ENCODE measurements at regions not wholly inside any gene's neighbourhood (a gene's known extent, or its start where the extent isn't known, plus 50 kb on each side); places are given as distances from the start of the nearest gene placed in this dataset.

DNA sequence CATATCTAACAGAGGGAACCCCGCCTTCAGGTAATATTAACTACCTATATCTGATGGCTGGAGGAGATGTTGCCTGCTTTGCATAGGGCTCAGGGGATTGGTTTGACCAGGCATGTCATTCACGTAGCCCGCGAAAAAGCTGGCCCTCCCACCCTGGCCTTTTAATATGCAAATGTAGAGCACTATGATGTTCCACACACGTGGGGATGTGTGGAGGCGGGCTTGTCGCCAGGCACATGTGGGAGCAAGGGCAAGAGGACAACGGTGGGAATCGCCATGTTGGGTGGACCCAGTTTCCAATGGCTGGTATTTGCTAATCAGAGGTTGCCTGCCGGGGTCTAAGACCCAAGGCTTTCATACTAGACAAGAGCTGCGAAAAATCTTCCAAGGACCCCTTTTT lies 469.8 kb downstream of the ZPLD1 start:
- TF ChIP-seq, protein P1, sequence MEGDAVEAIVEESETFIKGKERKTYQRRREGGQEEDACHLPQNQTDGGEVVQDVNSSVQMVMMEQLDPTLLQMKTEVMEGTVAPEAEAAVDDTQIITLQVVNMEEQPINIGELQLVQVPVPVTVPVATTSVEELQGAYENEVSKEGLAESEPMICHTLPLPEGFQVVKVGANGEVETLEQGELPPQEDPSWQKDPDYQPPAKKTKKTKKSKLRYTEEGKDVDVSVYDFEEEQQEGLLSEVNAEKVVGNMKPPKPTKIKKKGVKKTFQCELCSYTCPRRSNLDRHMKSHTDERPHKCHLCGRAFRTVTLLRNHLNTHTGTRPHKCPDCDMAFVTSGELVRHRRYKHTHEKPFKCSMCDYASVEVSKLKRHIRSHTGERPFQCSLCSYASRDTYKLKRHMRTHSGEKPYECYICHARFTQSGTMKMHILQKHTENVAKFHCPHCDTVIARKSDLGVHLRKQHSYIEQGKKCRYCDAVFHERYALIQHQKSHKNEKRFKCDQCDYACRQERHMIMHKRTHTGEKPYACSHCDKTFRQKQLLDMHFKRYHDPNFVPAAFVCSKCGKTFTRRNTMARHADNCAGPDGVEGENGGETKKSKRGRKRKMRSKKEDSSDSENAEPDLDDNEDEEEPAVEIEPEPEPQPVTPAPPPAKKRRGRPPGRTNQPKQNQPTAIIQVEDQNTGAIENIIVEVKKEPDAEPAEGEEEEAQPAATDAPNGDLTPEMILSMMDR (IDR thresholded peaks at IDR 0.05; ENCODE audit: control insufficient read depth, extremely low read depth, insufficient read depth): no peak
- no peak for DNase-seq (ENCODE audit: low read depth)

DNA sequence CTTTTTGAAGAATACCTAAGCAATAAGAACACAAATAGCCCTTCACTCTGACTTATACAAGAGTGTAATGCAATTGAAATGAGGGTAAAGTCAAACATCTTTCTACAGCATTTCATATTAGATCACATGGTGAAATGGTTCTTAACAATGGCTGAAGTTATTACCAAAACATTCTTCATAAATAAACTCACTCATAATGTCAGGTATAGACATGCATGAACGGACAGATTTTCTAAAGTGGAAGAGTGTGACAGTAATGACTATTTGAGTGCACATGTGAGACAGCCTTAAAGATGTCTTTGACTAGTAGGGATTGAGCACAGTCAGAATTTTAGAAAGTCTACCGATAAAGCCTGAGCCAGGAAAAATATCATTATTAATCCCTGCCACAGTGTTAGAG lies 471.0 kb downstream of the ZPLD1 start:
- TF ChIP-seq, protein P1 (IDR thresholded peaks at IDR 0.05; ENCODE audit: control insufficient read depth, extremely low read depth, insufficient read depth): no peak
- DNase-seq (ENCODE audit: low read depth): no peak
- H3K4me3 ChIP-seq (ENCODE audit: low read depth, low read length): no peak overlapping the region

More for the DNA sequence above, 469.8 kb downstream of the ZPLD1 start:
- H3K4me3 ChIP-seq (ENCODE audit: low read depth, low read length): no peak overlapping the region

DNA sequence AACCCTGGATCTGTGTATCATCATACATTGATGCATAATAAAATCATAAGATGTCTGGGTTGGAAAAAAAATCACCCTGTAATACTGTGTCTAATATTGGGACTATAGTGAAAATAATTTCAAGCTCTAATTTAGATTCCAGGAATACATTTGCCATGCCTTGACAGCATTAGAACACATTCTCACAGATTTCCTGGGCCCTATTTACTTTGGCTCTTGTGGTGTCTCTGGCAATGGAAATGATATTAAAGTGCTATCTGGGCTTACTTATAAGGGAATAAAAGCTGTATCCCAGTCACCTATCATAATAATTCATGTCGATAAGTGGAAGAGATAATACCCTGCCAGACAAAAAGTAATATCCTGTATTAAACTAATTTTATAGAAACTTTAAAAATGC lies 472.0 kb downstream of the ZPLD1 start:
- TF ChIP-seq, protein P1 (IDR thresholded peaks at IDR 0.05; ENCODE audit: control insufficient read depth, extremely low read depth, insufficient read depth): no peak
- no peak for DNase-seq (ENCODE audit: low read depth)
- no peak overlapping the region for H3K4me3 ChIP-seq (ENCODE audit: low read depth, low read length)

DNA sequence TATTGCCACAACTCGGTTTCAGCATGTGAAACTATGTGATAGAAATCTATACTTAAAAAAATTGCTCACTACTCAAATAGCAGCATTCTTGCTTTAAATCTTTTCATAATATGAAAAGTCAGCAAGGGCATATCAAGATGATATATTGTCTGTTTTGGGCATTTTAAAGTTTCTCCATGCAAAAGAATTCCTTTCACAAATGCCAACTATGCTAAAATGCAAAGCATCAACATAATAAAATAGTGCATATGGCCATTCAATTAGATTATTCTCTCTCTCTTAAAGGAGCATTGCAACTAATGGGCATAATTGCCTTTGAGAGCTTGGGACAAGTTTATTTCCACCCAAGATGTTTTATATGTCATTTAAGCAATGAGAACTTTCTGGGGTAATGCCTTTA lies 475.1 kb downstream of the ZPLD1 start:
- no peak for DNase-seq (ENCODE audit: low read depth)
- TF ChIP-seq, protein P1 (IDR thresholded peaks at IDR 0.05; ENCODE audit: control insufficient read depth, extremely low read depth, insufficient read depth): no peak
- no peak overlapping the region for H3K4me3 ChIP-seq (ENCODE audit: low read depth, low read length)

DNA sequence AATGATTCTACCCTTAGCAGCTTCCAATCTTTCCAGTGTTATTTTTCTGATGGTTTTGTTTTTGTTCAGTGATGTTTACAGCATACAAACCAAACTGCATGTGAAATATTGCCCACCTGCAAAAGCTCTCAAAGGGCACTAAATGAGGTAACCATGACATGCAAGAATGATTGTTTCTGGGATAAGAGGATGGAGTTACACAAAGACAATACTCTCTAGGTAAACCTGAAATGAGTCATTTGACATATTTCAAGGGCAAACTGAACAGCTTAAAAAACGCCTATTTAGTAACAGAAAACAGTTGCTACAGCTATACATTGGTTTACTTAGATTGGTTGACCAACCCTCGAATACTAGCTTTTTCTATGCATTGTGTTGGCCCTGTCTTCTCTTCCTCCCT lies 481.7 kb downstream of the ZPLD1 start:
- TF ChIP-seq, protein P1 (IDR thresholded peaks at IDR 0.05; ENCODE audit: control insufficient read depth, extremely low read depth, insufficient read depth): no peak
- H3K4me3 ChIP-seq (ENCODE audit: low read depth, low read length): no peak overlapping the region
- no peak for DNase-seq (ENCODE audit: low read depth)

DNA sequence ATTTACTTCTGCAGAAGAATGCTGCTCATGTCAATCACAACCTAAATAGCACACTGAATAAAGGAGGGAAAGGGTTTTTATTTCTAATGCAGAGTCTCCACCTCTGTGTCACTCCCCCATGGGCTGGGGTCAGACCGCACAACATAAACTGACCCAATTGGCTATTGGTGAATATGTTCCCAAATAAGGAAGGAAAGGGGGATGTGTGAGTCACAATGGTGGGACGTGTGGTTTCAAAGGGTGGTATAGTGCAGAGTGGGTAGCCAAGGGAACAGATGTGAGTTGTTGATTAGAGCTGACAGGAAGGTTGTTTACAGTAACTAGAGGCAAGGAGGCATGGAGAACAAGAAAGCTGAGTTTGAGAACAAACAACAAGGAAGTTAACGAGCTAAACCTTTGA lies 491.8 kb downstream of the ZPLD1 start:
- DNase-seq (ENCODE audit: low read depth): no peak
- TF ChIP-seq, protein P1 (IDR thresholded peaks at IDR 0.05; ENCODE audit: control insufficient read depth, extremely low read depth, insufficient read depth): no peak
- H3K4me3 ChIP-seq (ENCODE audit: low read depth, low read length): no peak overlapping the region

DNA sequence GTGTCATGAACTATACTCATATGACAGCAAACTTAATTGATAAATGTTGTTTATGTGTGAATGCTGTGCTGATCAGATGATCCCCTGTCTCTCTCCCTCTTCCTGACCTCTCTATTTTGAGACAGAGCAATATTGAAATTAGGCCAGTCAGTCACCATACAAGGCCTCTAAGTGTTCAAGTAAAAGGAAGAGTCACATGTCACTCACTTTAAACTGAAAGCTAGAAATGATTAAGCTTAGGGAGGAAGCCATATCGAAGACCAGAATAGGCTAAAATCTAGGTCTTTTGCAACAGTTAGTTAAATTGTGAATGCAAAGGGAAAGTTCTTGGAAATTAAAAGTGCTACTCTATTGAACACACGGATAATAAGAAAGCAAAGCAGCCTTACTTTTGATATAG lies 498.6 kb downstream of the ZPLD1 start:
- H3K4me3 ChIP-seq (ENCODE audit: low read depth, low read length): no peak overlapping the region

More for the DNA sequence above, 498.6 kb downstream of the ZPLD1 start:
- TF ChIP-seq, protein P1 (IDR thresholded peaks at IDR 0.05; ENCODE audit: control insufficient read depth, extremely low read depth, insufficient read depth): no peak
- no peak for DNase-seq (ENCODE audit: low read depth)
